ENCODE measurements at regions not wholly inside any gene's neighbourhood (a gene's known extent, or its start where the extent isn't known, plus 50 kb on each side); places are given as distances from the start of the nearest gene placed in this dataset.
"Not testable (repeated sequence)": the region's sequence is repeated elsewhere in the genome, so short reads cannot be mapped to it uniquely, and the experiment has no call there.

DNA sequence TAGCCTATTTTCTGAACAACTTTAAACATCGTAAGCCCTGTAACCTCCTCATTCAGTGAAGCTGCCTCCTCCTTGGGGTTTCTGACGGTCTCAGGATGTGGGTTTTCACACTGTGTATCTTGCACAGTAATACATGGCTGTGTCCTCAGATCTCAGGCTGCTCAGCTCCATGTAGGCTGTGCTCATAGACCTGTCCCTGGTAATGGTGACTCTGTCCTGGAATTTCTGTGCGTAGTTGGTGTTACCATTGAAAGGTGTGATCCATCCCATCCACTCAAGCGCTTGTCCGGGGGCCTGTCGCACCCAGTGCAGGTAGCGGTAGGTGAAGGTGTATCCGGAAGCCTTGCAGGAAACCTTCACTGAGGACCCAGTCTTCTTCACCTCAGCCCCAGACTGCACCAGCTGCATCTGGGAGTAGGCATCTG is 980.5 kb downstream of the TMEM121 start:
- H3K27ac ChIP-seq = no peak overlapping the region

DNA sequence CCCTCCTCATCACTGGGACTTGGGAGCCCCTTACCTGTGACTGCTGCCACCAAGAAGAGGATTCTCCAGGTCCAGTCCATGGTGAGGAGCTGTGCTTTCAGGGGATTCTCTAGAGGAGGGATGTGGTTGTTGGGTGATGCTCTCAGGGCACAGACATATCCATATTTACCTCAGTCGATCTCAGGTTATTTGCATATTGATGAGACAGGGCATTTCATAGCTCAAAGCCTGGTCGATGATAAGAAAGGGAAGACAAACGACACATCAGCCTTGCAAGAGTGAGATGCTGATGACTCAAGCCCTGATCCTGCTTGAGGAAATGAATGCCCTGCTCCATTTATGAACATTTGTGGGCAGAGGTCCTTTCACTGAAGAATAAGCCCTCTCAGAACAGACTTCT is 981.0 kb downstream of the TMEM121 start:
- Histone ChIP-seq H3K4me1 (peaks cover 0 to 15% (median 9%) of the 10 kb centered on the region in 10 experiments; a peak in 13 of 20 replicates), H3K36me3 (no peaks in the 10 kb centered on the region), H3K9me3 (replicated peaks in 1 of 11) (no peaks in the 10 kb centered on the region), H3K4me3 (no peak overlapping the region), H3K9ac (no peak overlapping the region), H4K20me1 (no peaks in the 10 kb centered on the region), H3K27ac (no peak overlapping the region), H3K27me3 (no peaks in the 10 kb centered on the region), H3K4me2 (no peak overlapping the region)
- TF ChIP-seq Cebpa-rat (IDR thresholded peaks at IDR 0.05) = no peak

More for the DNA sequence above, 980.5 kb downstream of the TMEM121 start:
- Histone ChIP-seq H3K4me3 (no peak overlapping the region), H3K4me1 (peaks cover 0 to 15% (median 9%) of the 10 kb centered on the region in 10 experiments; a peak in 13 of 20 replicates), H3K9ac (no peak overlapping the region), H3K9me3 (replicated peaks in 1 of 11) (no peaks in the 10 kb centered on the region), H4K20me1 (no peaks in the 10 kb centered on the region), H3K36me3 (no peaks in the 10 kb centered on the region), H3K4me2 (no peak overlapping the region), H3K27me3 (no peaks in the 10 kb centered on the region)
- no peak for TF ChIP-seq Cebpa-rat (IDR thresholded peaks at IDR 0.05)

DNA sequence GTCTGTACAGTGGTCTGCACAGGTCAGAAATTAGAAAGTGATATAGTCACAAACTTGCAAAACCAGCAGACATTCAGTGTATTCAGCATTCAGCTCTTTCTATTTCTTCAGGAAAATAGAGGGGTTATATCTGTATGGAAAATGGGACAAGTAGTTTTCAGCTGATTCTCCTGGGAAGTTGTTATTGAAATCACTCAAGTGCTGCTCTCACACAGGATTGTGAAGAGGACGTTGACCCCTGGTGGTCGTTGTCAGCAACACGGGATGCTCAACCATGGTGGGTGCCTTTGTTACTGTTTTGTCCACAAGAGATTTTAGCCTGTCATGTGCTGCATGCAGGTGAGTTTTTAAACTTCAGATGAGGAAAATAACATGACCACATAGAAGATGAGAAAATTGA is 981.8 kb downstream of the TMEM121 start:
- H3K4me1 ChIP-seq = peaks cover 0 to 15% (median 9%) of the 10 kb centered on the region in 10 experiments; a peak in 13 of 20 replicates

DNA sequence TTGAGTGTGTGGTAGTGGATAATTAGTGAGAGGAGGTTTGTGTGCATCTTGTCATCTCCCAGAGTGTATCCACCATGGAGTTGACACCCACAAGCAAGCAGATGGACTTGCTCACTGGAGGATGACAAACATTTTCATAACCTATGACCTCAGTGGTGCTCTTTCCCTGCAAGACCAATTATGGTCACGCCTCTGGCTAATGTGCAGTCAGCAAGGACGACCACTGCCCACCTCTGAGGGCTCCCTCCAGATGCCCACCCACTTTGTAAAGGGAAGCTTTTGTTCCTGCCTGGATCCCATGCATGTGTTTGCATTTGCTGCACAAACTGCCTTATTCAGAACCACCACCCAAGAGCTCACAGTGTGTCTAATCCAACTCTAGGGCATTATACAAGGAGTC is 982.8 kb downstream of the TMEM121 start:
- Histone ChIP-seq H3K27ac (no peak overlapping the region), H3K4me1 (peaks cover 0 to 15% (median 9%) of the 10 kb centered on the region in 10 experiments; a peak in 13 of 20 replicates), H3K9me3 (replicated peaks in 1 of 11) (no peaks in the 10 kb centered on the region), H3K4me3 (no peak overlapping the region), H3K9ac (no peak overlapping the region), H3K4me2 (no peak overlapping the region), H3K27me3 (no peaks in the 10 kb centered on the region), H4K20me1 (no peaks in the 10 kb centered on the region), H3K36me3 (no peaks in the 10 kb centered on the region)
- TF ChIP-seq Cebpa-rat (IDR thresholded peaks at IDR 0.05) = no peak

More for the DNA sequence above, 981.8 kb downstream of the TMEM121 start:
- Histone ChIP-seq H3K4me3 (no peak overlapping the region), H4K20me1 (no peaks in the 10 kb centered on the region), H3K9ac (no peak overlapping the region), H3K4me2 (no peak overlapping the region), H3K27me3 (no peaks in the 10 kb centered on the region), H3K36me3 (no peaks in the 10 kb centered on the region), H3K9me3 (replicated peaks in 1 of 11) (no peaks in the 10 kb centered on the region), H3K27ac (no peak overlapping the region)
- TF ChIP-seq Cebpa-rat (IDR thresholded peaks at IDR 0.05) = no peak

DNA sequence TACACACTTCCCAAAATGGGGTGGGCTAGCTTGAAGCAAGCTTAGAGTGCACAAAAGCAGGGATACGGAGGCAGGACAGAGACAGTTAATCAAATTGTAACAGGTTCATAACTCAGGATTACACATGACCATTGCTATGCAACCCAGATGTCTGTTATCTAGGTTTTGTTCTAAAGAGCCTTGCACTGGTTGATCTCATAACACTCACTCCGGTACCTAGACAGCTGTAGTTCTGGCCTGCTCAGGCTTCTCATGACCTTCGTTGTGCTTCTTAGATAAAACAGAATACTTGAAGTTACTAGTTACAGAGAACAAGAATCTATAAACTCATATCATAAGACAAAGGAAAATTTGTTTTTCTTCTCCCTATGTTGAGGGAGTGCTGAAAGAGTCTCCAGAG is 983.4 kb downstream of the TMEM121 start:
- Histone ChIP-seq H3K4me1 (peaks cover 0 to 15% (median 9%) of the 10 kb centered on the region in 10 experiments; a peak in 13 of 20 replicates), H3K9me3 (replicated peaks in 1 of 11) (no peaks in the 10 kb centered on the region), H4K20me1 (no peaks in the 10 kb centered on the region), H3K27me3 (no peaks in the 10 kb centered on the region), H3K27ac (no peak overlapping the region), H3K36me3 (no peaks in the 10 kb centered on the region), H3K4me3 (no peak overlapping the region), H3K4me2 (no peak overlapping the region), H3K9ac (no peak overlapping the region)
- no peak for TF ChIP-seq Cebpa-rat (IDR thresholded peaks at IDR 0.05)

DNA sequence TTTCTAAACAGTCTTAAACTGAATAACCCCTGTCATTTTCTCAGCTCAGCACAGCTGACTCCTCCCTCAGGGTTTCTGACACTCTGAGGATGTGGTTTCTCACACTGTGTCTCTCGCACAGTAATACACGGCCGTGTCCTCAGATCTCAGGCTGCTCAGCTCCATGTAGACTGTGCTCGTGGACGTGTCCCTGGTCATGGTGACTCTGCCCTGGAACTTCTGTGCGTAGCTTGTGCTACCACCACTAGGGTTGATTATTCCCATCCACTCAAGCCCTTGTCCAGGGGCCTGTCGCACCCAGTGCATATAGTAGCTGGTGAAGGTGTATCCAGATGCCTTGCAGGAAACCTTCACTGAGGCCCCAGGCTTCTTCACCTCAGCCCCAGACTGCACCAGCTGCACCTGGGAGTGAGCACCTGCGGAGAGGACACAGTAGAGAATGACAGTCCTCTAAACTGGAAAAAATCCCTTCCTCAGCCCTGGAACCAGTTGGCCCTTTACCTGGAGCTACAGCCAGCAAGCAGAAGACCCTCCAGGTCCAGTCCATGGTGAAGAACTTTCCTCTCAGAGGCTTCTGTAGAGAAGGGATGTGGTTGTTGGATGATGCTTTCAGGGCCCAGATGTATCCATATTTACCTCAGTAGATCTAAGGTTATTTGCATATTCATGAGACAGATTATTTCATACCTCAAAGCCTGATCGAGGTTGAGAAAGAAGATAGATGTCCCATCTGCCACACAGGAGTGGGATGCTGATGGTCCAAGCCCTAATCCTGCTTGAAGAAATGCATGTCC is 984.8 kb downstream of the TMEM121 start:
- H3K27ac ChIP-seq = no peak overlapping the region
- no peak overlapping the region for H3K9ac ChIP-seq
- no peaks in the 10 kb centered on the region for H3K9me3 ChIP-seq (replicated peaks in 1 of 11)
- H3K4me2 ChIP-seq = peak overlapping the region in 8 of 11 experiments; percentile 9 to 49 (median 38); a peak in 12 of 22 replicates
- H3K4me3 ChIP-seq = no peak overlapping the region
- H3K27me3 ChIP-seq = no peaks in the 10 kb centered on the region
- no peaks in the 10 kb centered on the region for H3K36me3 ChIP-seq
- peaks cover 0 to 15% (median 9%) of the 10 kb centered on the region in 10 experiments; a peak in 13 of 20 replicates for H3K4me1 ChIP-seq
- TF ChIP-seq Cebpa-rat (IDR thresholded peaks at IDR 0.05) = no peak
- H4K20me1 ChIP-seq = no peaks in the 10 kb centered on the region

DNA sequence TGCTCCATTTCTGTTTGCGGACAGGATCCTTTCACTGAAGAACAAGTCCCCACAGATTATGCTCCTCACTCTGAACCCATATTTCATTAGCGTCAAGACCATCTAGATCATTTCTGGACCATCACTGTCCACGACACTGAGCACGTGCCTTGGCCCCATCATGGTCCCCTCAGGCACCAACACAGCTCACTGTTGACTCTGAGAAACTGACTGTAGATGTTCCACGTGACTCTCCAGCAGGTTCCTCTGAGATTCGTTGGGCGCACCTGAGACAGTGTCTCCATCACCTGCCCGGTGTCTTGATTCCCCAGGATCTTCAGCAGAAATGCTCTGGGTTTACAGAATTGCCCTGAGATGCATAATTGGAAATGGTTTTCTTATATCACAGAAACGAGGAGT is 985.4 kb downstream of the TMEM121 start:
- no peak overlapping the region for H3K27ac ChIP-seq
- H3K4me2 ChIP-seq = peak overlapping the region in 1 of 11 experiments; percentile 49; a peak in 2 of 22 replicates
- no peaks in the 10 kb centered on the region for H4K20me1 ChIP-seq
- no peak overlapping the region for H3K9ac ChIP-seq
- peaks cover 2 to 15% (median 9%) of the 10 kb centered on the region in 10 experiments; a peak in 16 of 20 replicates for H3K4me1 ChIP-seq
- H3K27me3 ChIP-seq = no peaks in the 10 kb centered on the region
- no peak for TF ChIP-seq Cebpa-rat (IDR thresholded peaks at IDR 0.05)
- no peaks in the 10 kb centered on the region for H3K36me3 ChIP-seq
- no peaks in the 10 kb centered on the region for H3K9me3 ChIP-seq (replicated peaks in 1 of 11)
- H3K4me3 ChIP-seq = no peak overlapping the region

DNA sequence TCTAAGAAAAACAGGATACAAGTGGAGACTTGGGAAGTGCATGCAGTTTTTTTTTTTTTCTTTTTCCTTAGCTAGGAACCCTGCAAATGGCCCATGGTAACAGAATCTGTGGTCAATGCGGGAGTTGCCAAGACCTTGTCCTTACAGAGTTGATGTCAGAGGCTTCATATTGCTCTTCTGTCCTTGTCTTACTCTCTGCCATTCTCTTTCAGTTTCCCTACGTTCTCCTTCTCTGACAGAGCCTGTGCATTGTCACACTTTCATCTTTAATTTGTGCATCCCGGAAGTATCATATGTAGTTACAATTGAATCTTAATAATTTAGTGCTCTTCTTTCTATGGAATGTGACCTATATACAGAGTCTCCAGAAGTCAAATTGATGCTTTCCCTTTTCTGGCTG is 986.9 kb downstream of the TMEM121 start:
- no peaks in the 10 kb centered on the region for H3K9me3 ChIP-seq (replicated peaks in 1 of 11)
- no peaks in the 10 kb centered on the region for H3K27me3 ChIP-seq
- H3K9ac ChIP-seq = no peak overlapping the region
- H3K27ac ChIP-seq = no peak overlapping the region
- H3K4me1 ChIP-seq = peaks cover 14 to 28% (median 22%) of the 10 kb centered on the region in 10 experiments; a peak in 19 of 20 replicates
- H4K20me1 ChIP-seq = no peaks in the 10 kb centered on the region; a peak in 1 of 22 replicates
- no peak overlapping the region for H3K4me3 ChIP-seq
- TF ChIP-seq Cebpa-rat (IDR thresholded peaks at IDR 0.05) = no peak
- H3K36me3 ChIP-seq = no peaks in the 10 kb centered on the region
- H3K4me2 ChIP-seq = no peak overlapping the region

DNA sequence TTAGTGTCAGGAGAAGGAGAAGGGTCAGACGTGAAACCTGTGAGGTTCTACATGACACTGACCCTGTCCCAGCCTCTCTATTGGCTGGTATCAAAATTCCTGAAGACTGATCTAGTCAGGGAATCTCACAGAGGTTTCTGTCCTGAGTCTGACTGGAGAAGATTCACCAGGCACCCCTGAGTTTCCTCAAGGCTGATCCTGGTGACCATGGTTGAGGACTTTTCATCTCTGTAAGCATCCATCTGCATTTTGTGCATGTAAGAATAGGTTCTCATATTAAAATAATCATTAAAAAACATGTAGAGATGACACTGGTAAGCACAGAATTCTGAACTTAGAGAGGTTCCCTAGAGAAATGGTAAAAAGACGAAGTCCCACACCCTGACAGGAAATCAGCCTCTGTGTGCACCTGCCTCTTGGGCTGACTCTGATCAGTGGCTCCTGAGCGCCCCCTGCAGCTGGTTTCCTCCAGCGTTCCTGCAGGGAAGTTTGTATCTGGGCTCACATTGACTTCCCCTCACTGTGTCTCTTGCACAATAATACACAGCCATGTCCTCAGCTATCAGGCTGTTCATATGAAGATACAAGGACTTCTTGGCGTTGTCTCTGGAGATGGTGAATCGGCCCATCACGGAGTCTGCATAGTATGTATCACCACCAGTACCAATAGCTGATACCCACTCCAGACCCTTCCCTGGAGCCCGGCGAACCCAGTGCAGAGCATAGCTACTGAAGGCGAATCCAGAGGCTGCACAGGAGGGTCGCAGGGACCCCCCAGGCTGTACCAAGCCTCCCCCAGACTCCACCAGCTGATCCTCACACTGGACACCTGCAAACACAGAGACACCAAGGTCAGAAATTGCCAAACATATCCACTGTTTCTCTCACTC is 991.9 kb downstream of the TMEM121 start:
- Histone ChIP-seq H3K4me2 (peak overlapping the region; percentile 35 to 65 (median 53); a peak in 20 of 22 replicates), H3K36me3 (no peaks in the 10 kb centered on the region), H3K27me3 (no peaks in the 10 kb centered on the region), H3K9ac (no peak overlapping the region), H3K27ac (no peak overlapping the region), H4K20me1 (no peaks in the 10 kb centered on the region; a peak in 1 of 22 replicates), H3K9me3 (replicated peaks in 1 of 11) (no peaks in the 10 kb centered on the region), H3K4me1 (peaks cover 15 to 22% (median 19%) of the 10 kb centered on the region in 10 experiments; a peak in 19 of 20 replicates), H3K4me3 (no peak overlapping the region)
- no peak for TF ChIP-seq Cebpa-rat (IDR thresholded peaks at IDR 0.05)

DNA sequence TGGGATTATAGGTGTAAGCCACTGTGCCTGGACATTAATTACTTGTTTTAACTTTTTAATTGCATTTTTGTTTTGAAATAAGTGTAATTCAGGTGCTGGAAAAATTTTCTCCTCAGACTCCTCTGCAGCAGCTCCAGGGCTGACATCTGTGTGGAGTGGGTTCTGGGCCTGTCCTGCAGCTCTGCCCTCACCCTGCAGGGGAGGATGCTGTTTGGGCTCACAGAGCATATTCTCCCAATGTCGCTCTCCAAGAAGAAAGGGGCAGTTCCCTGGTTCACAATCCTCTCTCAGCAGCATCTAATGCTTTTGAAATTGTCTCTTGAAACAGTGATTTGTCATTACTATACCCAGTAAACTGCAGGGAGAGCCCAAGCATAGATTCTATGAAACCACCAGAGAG is 995.7 kb downstream of the TMEM121 start:
- H3K4me2 ChIP-seq, H3K9ac ChIP-seq, H3K27ac ChIP-seq, H3K27me3 ChIP-seq, H3K36me3 ChIP-seq, H3K4me3 ChIP-seq, H4K20me1 ChIP-seq: not testable (repeated sequence)
- peaks cover 10 to 18% (median 16%) of the 10 kb centered on the region in 10 experiments; a peak in 19 of 20 replicates for H3K4me1 ChIP-seq
- peaks cover 0 to 14% (median 5%) of the 10 kb centered on the region in 11 experiments; a peak in 10 of 22 replicates for H3K9me3 ChIP-seq (replicated peaks in 1 of 11)

Data from BLaER1 treated with 17β-estradiol and CSF1 and Interleukin-3, amounts not matched to agents 10 nM and 100 nM (cell line).